ENCODE measurements at regions not wholly inside any gene's neighbourhood (a gene's known extent, or its start where the extent isn't known, plus 50 kb on each side); places are given as distances from the start of the nearest gene placed in this dataset.

GRCh38 chr4:3389233-3390215 lies 52.2 kb upstream of the HGFAC start:
- no peak for TF ChIP-seq CTCF (IDR thresholded peaks at IDR 0.05)
- TF ChIP-seq POLR2A (IDR thresholded peaks at IDR 0.05) = no peak

Data from lower leg skin (tissue), 3 donors.